ENCODE measurements at regions not wholly inside any gene's neighbourhood (a gene's known extent, or its start where the extent isn't known, plus 50 kb on each side); places are given as distances from the start of the nearest gene placed in this dataset.

DNA sequence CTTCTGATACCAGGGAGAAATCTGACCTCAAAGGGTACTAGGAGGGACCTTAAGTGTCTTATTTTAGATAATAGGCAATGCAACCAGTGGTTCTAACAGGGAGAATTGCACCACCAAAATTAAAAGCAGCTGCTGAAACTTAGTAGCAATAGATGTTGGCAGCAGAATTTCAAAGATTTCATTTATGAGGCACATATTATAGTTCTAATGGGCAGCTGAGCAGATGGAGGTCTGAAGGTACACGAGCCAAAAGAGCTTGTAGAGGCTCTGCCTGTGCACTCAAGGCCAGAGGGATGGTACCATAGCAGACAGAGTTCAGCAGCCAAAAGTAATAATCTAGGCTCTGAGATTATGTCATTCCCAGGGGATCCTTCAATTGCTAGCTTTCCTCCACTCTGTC lies 87.3 kb upstream of the NCKAP5 start:
- TF ChIP-seq CTCF (IDR thresholded peaks at IDR 0.05; ENCODE audit: low read length), result no peak
- TF ChIP-seq EZH2 (IDR thresholded peaks at IDR 0.05; ENCODE audit: borderline replicate concordance, low read length), result no peak
